CD4-positive, CD25-positive, alpha-beta regulatory T cell (primary cell): ENCODE measurements at regions not wholly inside any gene's neighbourhood (a gene's known extent, or its start where the extent isn't known, plus 50 kb on each side); places are given as distances from the start of the nearest gene placed in this dataset.
A peak's percentile ranks its signal among the peaks of the same experiment; 100 is the strongest.
"Not testable (repeated sequence)": the region's sequence is repeated elsewhere in the genome, so short reads cannot be mapped to it uniquely, and the experiment has no call there.

Source experiments
- ATAC-seq, 2 donors: fragments of 150-1000 bp; cut with Tn5 transposase; one replicate each; pipeline ENCODE4 v1.10.0; 2021; ENCODE audit warnings: low read depth in 2 of 2, moderate number of reproducible peaks in 2 of 2, moderate library complexity in 1 of 2
- DNase-seq, 3 donors: peaks; one replicate each; pipeline versions ENCODE4 v3.0.0 to v3.0.0-alpha.2; 2012 to 2022; ENCODE audit warnings: mixed read lengths in 1 of 3
- H3K27ac ChIP-seq: one replicate; pipeline ENCODE4 v1.7.0; 2013; ENCODE audit warnings: mild to moderate bottlenecking, low read length; ENCODE audit not compliant: insufficient read depth, poor library complexity, severe bottlenecking
- H3K27me3 ChIP-seq: one replicate; pipeline ENCODE4 v1.7.0; 2013; ENCODE audit warnings: low read length; ENCODE audit not compliant: control insufficient read depth, insufficient read depth
- H3K36me3 ChIP-seq: one replicate; pipeline ENCODE4 v1.7.0; 2013; ENCODE audit warnings: mild to moderate bottlenecking, low read length, moderate library complexity; ENCODE audit not compliant: control insufficient read depth, insufficient read depth
- H3K4me1 ChIP-seq: 2 replicates; pipeline ENCODE4 v1.7.0; 2013; ENCODE audit warnings: mild to moderate bottlenecking, low read length; ENCODE audit not compliant: insufficient read depth, control insufficient read depth, poor library complexity, severe bottlenecking
- H3K4me3 ChIP-seq: one replicate; pipeline ENCODE4 v1.7.0; 2013; ENCODE audit warnings: low read depth, mild to moderate bottlenecking, low read length, moderate library complexity
- H3K9me3 ChIP-seq, 2 experiments: 1 replicate in 1 of 2; 2 replicates in 1 of 2; pipeline ENCODE4 v1.7.0; 2013; ENCODE audit warnings: low read length in 2 of 2, mild to moderate bottlenecking in 1 of 2, moderate library complexity in 1 of 2; ENCODE audit not compliant: control insufficient read depth in 2 of 2
- H3K27ac Mint-ChIP-seq, 3 donors: one replicate each; pipeline ENCODE4 v1.8.0; 2020 to 2022; ENCODE audit warnings: mild to moderate bottlenecking in 3 of 3, mixed read lengths in 3 of 3, moderate library complexity in 2 of 3
- H3K27me3 Mint-ChIP-seq: one replicate; pipeline ENCODE4 v1.8.0; 2022; ENCODE audit warnings: mild to moderate bottlenecking, mixed read lengths
- H3K36me3 Mint-ChIP-seq: one replicate; pipeline ENCODE4 v1.8.0; 2020; ENCODE audit warnings: mixed read lengths
- H3K4me1 Mint-ChIP-seq, 4 donors: one replicate each; pipeline ENCODE4 v1.8.0; 2020 to 2022; ENCODE audit warnings: mixed read lengths in 4 of 4, mild to moderate bottlenecking in 1 of 4
- H3K4me3 Mint-ChIP-seq, 4 donors: one replicate each; pipeline ENCODE4 v1.8.0; 2020 to 2022; ENCODE audit warnings: mild to moderate bottlenecking in 4 of 4, mixed read lengths in 4 of 4, moderate library complexity in 3 of 4
- H3K9me3 Mint-ChIP-seq, 7 donors: one replicate each; pipeline ENCODE4 v1.8.0; 2020 to 2022; ENCODE audit warnings: mixed read lengths in 7 of 7, mild to moderate bottlenecking in 3 of 7, moderate library complexity in 2 of 7

DNA sequence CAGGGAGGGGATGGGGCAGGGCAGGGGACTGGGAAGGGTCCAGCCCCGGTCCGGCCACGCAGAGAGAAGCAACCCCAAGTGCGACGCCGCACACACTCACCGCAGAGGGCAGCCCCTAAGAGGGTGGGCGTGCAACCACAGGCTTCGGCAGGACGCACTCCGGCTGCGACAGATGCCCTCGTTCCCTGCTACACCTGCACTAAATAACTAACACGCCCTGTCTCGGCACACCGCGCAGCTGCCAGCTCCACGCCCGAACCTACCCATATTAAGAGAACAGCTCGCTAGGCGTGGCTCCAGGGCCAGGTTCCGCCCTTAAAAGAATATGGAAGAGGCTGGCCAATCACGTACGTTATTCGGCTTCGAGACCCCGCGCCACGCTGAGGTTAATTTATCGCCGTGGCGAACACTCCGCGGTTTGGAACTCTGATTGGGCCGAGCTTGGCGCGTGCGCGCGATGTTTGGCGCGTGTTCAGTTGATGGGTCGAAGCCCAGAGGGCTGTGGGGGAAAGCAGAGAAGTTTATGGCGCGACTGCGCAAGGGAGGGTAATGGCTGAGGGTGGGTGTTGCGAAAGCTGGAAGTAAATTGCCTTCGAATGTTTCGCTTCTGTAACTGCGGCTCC, 91.1 kb downstream of the OR13A1 start:
- H3K27me3 ChIP-seq, result no peaks in the 10 kb centered on the region
- peaks cover 4% of the 10 kb centered on the region for H3K27me3 Mint-ChIP-seq
- H3K4me3 ChIP-seq, result no peak overlapping the region
- DNase-seq (no peak), ATAC-seq (no peak)
- no peaks in the 10 kb centered on the region for H3K4me1 Mint-ChIP-seq
- H3K36me3 ChIP-seq, result no peaks in the 10 kb centered on the region
- H3K4me1 ChIP-seq, result no peaks in the 10 kb centered on the region
- no peak overlapping the region for H3K4me3 Mint-ChIP-seq
- no peak overlapping the region for H3K27ac Mint-ChIP-seq
- H3K9me3 Mint-ChIP-seq, result peaks cover 0 to 7% (median 5%) of the 10 kb centered on the region in 7 donors
- H3K9me3 ChIP-seq, result peaks cover 0 to under 1% of the 10 kb centered on the region in 2 experiments
- no peak overlapping the region for H3K27ac ChIP-seq
- no peaks in the 10 kb centered on the region for H3K36me3 Mint-ChIP-seq

DNA sequence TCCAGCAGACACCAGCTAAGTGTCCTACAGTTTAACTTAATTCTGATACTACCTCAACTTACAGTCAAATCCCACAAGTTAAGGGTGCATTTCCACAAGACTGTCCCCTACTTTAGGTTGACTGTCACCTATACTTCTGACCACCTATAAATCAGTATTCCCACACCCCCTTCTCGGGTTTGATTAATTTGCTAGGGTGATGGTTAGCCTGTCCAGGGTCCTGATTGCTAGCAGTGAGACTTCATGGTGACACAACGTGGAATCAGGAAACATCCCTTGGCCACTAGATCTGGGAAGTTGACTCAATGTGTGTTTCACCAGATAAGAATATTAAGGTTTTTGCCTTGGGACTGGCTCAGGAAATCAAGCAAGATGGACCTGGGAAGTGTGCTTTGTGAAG, 88.4 kb downstream of the OR13A1 start:
- H3K36me3 Mint-ChIP-seq, result no peaks in the 10 kb centered on the region
- Histone ChIP-seq H3K36me3 (no peaks in the 10 kb centered on the region), H3K27me3 (no peaks in the 10 kb centered on the region), H3K4me1 (no peaks in the 10 kb centered on the region), H3K9me3 (peaks cover 9% of the 10 kb centered on the region in 2 experiments), H3K4me3 (no peak overlapping the region), H3K27ac (no peak overlapping the region)
- ATAC-seq (no peak), DNase-seq (no peak)
- H3K4me1 Mint-ChIP-seq, result no peaks in the 10 kb centered on the region
- peaks cover 0 to 20% (median 7%) of the 10 kb centered on the region in 7 donors for H3K9me3 Mint-ChIP-seq
- no peak overlapping the region for H3K4me3 Mint-ChIP-seq
- no peak overlapping the region for H3K27ac Mint-ChIP-seq
- peaks cover 11% of the 10 kb centered on the region for H3K27me3 Mint-ChIP-seq

DNA sequence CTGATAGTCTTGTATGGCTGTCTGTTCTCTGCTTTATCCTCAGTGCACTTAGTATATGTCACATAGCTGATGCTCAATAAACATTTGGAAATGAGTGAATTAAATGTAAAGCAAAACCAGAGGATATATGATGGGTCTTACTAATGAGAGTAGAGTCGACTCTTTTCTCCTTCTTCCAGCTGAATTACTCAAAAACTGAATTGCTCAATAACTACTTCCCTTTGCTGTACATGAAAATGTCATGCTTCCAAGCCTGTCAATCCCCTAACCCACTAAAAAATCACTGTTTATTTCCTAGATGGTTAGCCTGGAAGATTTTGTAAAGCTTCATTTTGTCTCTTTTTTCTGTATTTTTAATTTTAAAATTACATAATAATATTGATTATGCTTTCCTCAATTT, 88.0 kb downstream of the OR13A1 start:
- H3K4me1 Mint-ChIP-seq, result no peaks in the 10 kb centered on the region
- H3K27me3 Mint-ChIP-seq, result peaks cover 13% of the 10 kb centered on the region
- no peak for ATAC-seq
- Histone ChIP-seq H3K36me3 (no peaks in the 10 kb centered on the region), H3K27me3 (no peaks in the 10 kb centered on the region), H3K4me3 (no peak overlapping the region), H3K27ac (no peak overlapping the region), H3K4me1 (no peaks in the 10 kb centered on the region), H3K9me3 (peaks cover 9% of the 10 kb centered on the region in 2 experiments)
- H3K36me3 Mint-ChIP-seq, result no peaks in the 10 kb centered on the region
- peaks cover 0 to 20% (median 7%) of the 10 kb centered on the region in 7 donors for H3K9me3 Mint-ChIP-seq
- no peak overlapping the region for H3K27ac Mint-ChIP-seq
- H3K4me3 Mint-ChIP-seq, result no peak overlapping the region
- DNase-seq, result no peak

DNA sequence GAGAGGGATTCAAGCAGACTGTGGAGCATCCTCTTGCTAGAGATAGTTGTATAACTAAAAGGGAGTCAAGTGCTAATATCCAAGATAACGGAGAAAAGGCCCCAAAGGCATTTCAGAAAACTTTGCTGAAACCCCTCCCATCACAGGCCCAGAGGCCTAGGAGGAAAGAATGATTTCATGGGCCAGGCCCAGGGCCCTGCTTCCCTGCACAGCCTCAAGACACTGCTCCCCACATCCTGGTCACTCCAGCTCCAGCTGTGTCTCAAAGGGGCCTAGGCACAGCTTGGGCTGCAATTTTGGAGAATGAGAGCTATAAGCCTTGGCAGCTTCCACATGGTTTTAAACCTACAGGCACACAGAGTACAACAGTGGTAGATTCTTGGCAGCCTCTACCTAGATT, 85.6 kb downstream of the OR13A1 start:
- Histone ChIP-seq H3K27me3 (no peaks in the 10 kb centered on the region), H3K9me3 (peaks cover 9% of the 10 kb centered on the region in 2 experiments), H3K4me3 (no peak overlapping the region), H3K36me3 (no peaks in the 10 kb centered on the region), H3K4me1 (no peaks in the 10 kb centered on the region), H3K27ac (no peak overlapping the region)
- Mint-ChIP-seq H3K36me3 (no peaks in the 10 kb centered on the region), H3K4me3 (no peak overlapping the region), H3K4me1 (no peaks in the 10 kb centered on the region), H3K27ac (no peak overlapping the region), H3K9me3 (peaks cover 0 to 20% (median 6%) of the 10 kb centered on the region in 7 donors), H3K27me3 (peaks cover 19% of the 10 kb centered on the region)
- ATAC-seq (no peak), DNase-seq (no peak)

DNA sequence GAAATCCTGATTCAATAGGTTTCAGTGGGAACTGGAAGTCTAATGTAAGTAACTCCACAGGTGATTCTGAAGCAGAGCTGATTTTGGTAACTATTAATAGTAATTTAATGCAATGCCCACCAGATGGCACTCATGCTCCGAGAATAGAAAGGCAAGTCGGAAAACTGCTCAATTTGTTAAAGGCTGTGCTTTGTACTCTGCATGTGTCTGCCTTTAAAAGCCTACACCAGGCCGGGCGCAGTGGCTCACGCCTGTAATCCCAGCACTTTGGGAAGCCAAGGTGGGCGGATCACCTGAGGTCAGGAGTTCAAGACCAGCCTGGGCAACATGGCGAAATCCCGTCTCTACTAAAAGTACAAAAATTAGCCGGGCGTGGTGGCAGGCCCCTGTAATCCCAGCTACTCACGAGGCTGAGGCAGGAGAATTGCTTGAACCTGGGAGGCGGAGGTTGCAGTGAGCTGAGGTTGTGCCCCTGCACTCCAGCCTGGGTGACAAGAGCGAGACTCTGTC, 80.1 kb downstream of the OR13A1 start:
- not testable (repeated sequence) for H3K9me3 Mint-ChIP-seq, H3K36me3 Mint-ChIP-seq, H3K4me1 ChIP-seq, H3K27ac ChIP-seq, H3K4me3 ChIP-seq, H3K36me3 ChIP-seq, H3K27me3 ChIP-seq, H3K9me3 ChIP-seq, H3K27ac Mint-ChIP-seq, H3K4me3 Mint-ChIP-seq, H3K4me1 Mint-ChIP-seq
- DNase-seq, result peak; percentile 29 to 76 (median 56)
- H3K27me3 Mint-ChIP-seq, result peaks cover 15% of the 10 kb centered on the region
- peak; percentile 48 to 55 for ATAC-seq

DNA sequence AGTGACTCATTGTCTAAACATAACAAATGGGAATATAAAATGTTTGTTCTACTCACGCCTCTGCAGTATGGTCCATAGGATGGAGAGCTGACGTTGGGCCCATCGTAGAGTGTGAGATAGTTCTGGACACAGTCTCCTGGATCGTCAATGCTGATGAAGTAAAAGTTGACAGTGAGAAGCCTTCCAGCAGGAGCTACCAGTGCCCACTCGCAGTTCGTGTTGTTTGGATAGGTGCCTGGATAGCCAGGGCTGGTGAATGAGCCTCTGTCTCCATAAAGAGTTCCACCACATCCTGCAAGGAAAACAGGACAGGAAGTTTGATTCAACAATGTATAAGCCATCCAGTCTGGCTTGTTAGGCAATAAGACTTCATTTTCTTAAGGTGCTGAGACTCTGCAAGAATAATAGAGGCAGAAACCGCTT, 79.6 kb downstream of the OR13A1 start:
- no peaks in the 10 kb centered on the region for H3K36me3 ChIP-seq
- peaks cover 15% of the 10 kb centered on the region for H3K27me3 Mint-ChIP-seq
- H3K4me1 ChIP-seq, result no peaks in the 10 kb centered on the region
- H3K27ac Mint-ChIP-seq, result no peak overlapping the region
- no peak for ATAC-seq
- H3K9me3 ChIP-seq, result no peaks in the 10 kb centered on the region
- H3K36me3 Mint-ChIP-seq, result no peaks in the 10 kb centered on the region
- no peaks in the 10 kb centered on the region for H3K9me3 Mint-ChIP-seq
- no peaks in the 10 kb centered on the region for H3K4me1 Mint-ChIP-seq
- DNase-seq, result no peak
- no peak overlapping the region for H3K4me3 Mint-ChIP-seq
- H3K4me3 ChIP-seq, result no peak overlapping the region
- H3K27me3 ChIP-seq, result peaks cover 2% of the 10 kb centered on the region
- no peak overlapping the region for H3K27ac ChIP-seq

DNA sequence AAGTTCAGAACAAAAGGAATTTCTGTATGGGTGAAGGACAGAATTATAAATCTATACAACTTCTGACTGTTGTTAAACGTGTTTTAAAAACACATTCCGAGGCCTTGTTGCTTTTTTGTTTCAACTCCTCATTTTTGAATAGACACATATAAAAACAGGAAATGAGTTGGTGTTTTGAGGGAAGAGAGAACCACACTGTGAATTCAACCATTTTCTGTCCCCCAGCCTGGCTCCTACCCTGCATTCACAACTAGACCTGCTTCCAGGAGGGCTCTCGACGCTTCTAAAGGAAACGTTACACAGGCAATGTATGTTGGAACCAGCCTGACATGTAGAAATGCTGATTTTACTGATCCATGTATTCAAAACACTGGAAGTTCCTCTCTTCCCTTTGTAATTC, 76.5 kb downstream of the OR13A1 start:
- Histone ChIP-seq H3K36me3 (no peaks in the 10 kb centered on the region), H3K9me3 (no peaks in the 10 kb centered on the region), H3K27ac (no peak overlapping the region), H3K4me1 (no peaks in the 10 kb centered on the region), H3K4me3 (no peak overlapping the region), H3K27me3 (peaks cover 2% of the 10 kb centered on the region)
- Mint-ChIP-seq H3K4me1 (no peaks in the 10 kb centered on the region), H3K9me3 (peaks cover 0 to 1% (median 0%) of the 10 kb centered on the region in 7 donors), H3K27ac (no peak overlapping the region), H3K27me3 (peaks cover 8% of the 10 kb centered on the region), H3K4me3 (no peak overlapping the region), H3K36me3 (no peaks in the 10 kb centered on the region)
- DNase-seq (no peak), ATAC-seq (no peak)

DNA sequence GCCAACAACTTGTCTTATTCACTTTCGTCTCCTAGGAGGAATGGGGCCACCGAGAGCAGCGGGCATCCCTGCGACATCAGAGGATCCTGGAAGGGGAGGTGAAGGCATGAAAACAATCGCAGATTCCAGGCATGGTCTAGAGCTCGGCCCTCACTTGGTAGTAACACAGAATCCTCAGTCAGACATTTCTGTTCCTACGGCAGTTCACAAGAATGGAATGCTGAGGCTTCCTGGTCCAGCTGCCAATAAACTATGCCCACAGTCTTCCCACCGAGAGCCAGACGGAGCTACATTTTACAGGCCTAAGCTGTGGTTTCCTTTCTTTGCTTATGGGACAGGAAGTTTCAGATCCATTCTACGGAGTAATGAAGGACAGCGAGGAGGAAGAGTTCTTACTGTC, 75.8 kb downstream of the OR13A1 start:
- Histone ChIP-seq H3K9me3 (no peaks in the 10 kb centered on the region), H3K27ac (no peak overlapping the region), H3K27me3 (peaks cover 2% of the 10 kb centered on the region), H3K4me1 (no peaks in the 10 kb centered on the region), H3K36me3 (no peaks in the 10 kb centered on the region), H3K4me3 (no peak overlapping the region)
- no peaks in the 10 kb centered on the region for H3K4me1 Mint-ChIP-seq
- no peaks in the 10 kb centered on the region for H3K36me3 Mint-ChIP-seq
- H3K27me3 Mint-ChIP-seq, result peaks cover 8% of the 10 kb centered on the region
- no peak overlapping the region for H3K4me3 Mint-ChIP-seq
- no peak for DNase-seq
- no peak overlapping the region for H3K27ac Mint-ChIP-seq
- peaks cover 0 to 1% (median 0%) of the 10 kb centered on the region in 7 donors for H3K9me3 Mint-ChIP-seq
- ATAC-seq, result no peak
